Panc1 (cell line): ENCODE measurements at regions not wholly inside any gene's neighbourhood (a gene's known extent, or its start where the extent isn't known, plus 50 kb on each side); places are given as distances from the start of the nearest gene placed in this dataset.
"Not testable (repeated sequence)": the region's sequence is repeated elsewhere in the genome, so short reads cannot be mapped to it uniquely, and the experiment has no call there.

Experiments used
- ATAC-seq: fragments of 200-7000 bp; cut with Tn5 transposase; 2 replicates; pipeline ENCODE4 v1.9.1; 2020; ENCODE audit warnings: mild to moderate bottlenecking, moderate library complexity
- BruUV-seq: library from RNA; stranded (reverse); fragments of 400-500 nt; replicated peaks from 2 replicates; lab custom pipeline; 2021; lab: Mats Ljungman, UMichigan
- CTCF ChIA-PET: fragments of 300-600 bp; sonication (Branson Sonifier 250); formaldehyde crosslinking; loops from one replicate; lab custom pipeline; 2022; ENCODE audit warnings: antibody characterized with exemption; lab: Charles Lee
- POLR2A ChIA-PET: fragments of 300-600 bp; sonication (Branson Sonifier 250); formaldehyde crosslinking; loops from one replicate; lab custom pipeline; 2022; ENCODE audit warnings: antibody characterized with exemption; lab: Charles Lee
- DNase-seq: peaks from one replicate; pipeline ENCODE4 v3.0.0-alpha.2; 2010; ENCODE audit warnings: low read depth, low spot score
- H3K27ac ChIP-seq: 2 replicates; pipeline ENCODE4 v1.5.1; 2011; ENCODE audit warnings: mild to moderate bottlenecking, low read length, inconsistent platforms
- H3K27me3 ChIP-seq: fragments of 200-500 bp; sonication (Bioruptor generic); 2 replicates; pipeline ENCODE4 v1.6.0; 2014; ENCODE audit warnings: low read length, inconsistent platforms; ENCODE audit not compliant: control insufficient read depth, insufficient read depth
- H3K36me3 ChIP-seq: fragments of 200-500 bp; sonication (Bioruptor generic); 2 replicates; pipeline ENCODE4 v1.5.1; 2014; ENCODE audit warnings: inconsistent platforms, mild to moderate bottlenecking, low read length, moderate library complexity; ENCODE audit not compliant: control insufficient read depth, insufficient read depth
- H3K4me1 ChIP-seq: 2 replicates; pipeline ENCODE4 v1.5.1; 2011; ENCODE audit warnings: inconsistent platforms, mild to moderate bottlenecking, low read length, moderate library complexity; ENCODE audit not compliant: control insufficient read depth, insufficient read depth
- H3K4me3 ChIP-seq, 2 experiments: 2 replicates each; pipeline ENCODE4 v1.5.1; 2011 to 2012; ENCODE audit warnings: low read depth in 2 of 2, low read length in 2 of 2, mild to moderate bottlenecking in 2 of 2, inconsistent platforms in 1 of 2, moderate library complexity in 1 of 2
- H3K9me3 ChIP-seq: fragments of 200-500 bp; sonication (Bioruptor generic); 2 replicates; pipeline ENCODE4 v1.5.1; 2014; ENCODE audit warnings: low read depth, mild to moderate bottlenecking, inconsistent platforms, low read length, moderate library complexity; ENCODE audit not compliant: control insufficient read depth, insufficient read depth
- CTCF ChIP-seq: fragments of 450-650 bp; IDR thresholded peaks from 2 replicates; pipeline ENCODE4 v1.5.1; 2017; ENCODE audit warnings: mild to moderate bottlenecking
- POLR2AphosphoS5 ChIP-seq: IDR thresholded peaks from 2 replicates; pipeline ENCODE4 v1.6.1; 2012; ENCODE audit warnings: mild to moderate bottlenecking, low read depth, low read length, moderate library complexity
- REST ChIP-seq, 2 experiments: IDR thresholded peaks; 2 replicates each; pipeline ENCODE4 v1.6.1; 2011 to 2012; ENCODE audit warnings: low read depth in 2 of 2, control low read depth in 1 of 2, low read length in 1 of 2, mild to moderate bottlenecking in 1 of 2, moderate library complexity in 1 of 2; ENCODE audit not compliant: insufficient read depth in 1 of 2
- SIN3A ChIP-seq: IDR thresholded peaks from 2 replicates; pipeline ENCODE4 v1.6.1; 2012; ENCODE audit warnings: low read depth, mild to moderate bottlenecking, low read length, moderate library complexity, borderline replicate concordance; ENCODE audit not compliant: insufficient read depth
- TCF7L2 ChIP-seq: IDR thresholded peaks from 2 replicates; pipeline ENCODE4 v1.6.1; 2011; ENCODE audit warnings: mild to moderate bottlenecking, low read depth, low read length, inconsistent platforms
- in situ Hi-C: cut with HindIII; loops from 2 replicates; pipeline ENCODE4 v1.10.0; 2016; ENCODE audit warnings: low sequenced_read_pairs, low pct_unique_long_range_greater_than_20kb
- intact Hi-C: fragments of 100-400 bp; cut with micrococcal nuclease; formaldehyde crosslinking; loops from one replicate; pipeline ENCODE4 v1.10.0; 2022; ENCODE audit not compliant: unreplicated experiment

GRCh38 chr3:145517416-145517815 lies 643.6 kb downstream of the PLOD2 start:
- CTCF ChIA-PET, H3K4me3 ChIP-seq, intact Hi-C loops, H3K9me3 ChIP-seq, in situ Hi-C loops, DNase-seq, BruUV-seq, H3K27me3 ChIP-seq, H3K36me3 ChIP-seq, H3K4me1 ChIP-seq, POLR2A ChIA-PET, ATAC-seq, H3K27ac ChIP-seq: not testable (repeated sequence)

- H3K9me3 ChIP-seq, result no peaks in the 10 kb centered on the region
- TF ChIP-seq REST (IDR thresholded peaks at IDR 0.05; ENCODE audit: insufficient read depth in 1 of 2, low read depth in 2 of 2, low read length in 1 of 2), result no peak
- TF ChIP-seq SIN3A, result no peak
- TF ChIP-seq TCF7L2, result no peak
- TF ChIP-seq CTCF, result no peak
- TF ChIP-seq POLR2AphosphoS5, result no peak
- no TSS peak for BruUV-seq
- ChIA-PET POLR2A (no interaction called here), CTCF (no interaction called here)
- H3K27ac ChIP-seq, result no peak overlapping the region
- no peaks in the 10 kb centered on the region for H3K36me3 ChIP-seq
- no peaks in the 10 kb centered on the region for H3K27me3 ChIP-seq
- ATAC-seq, result no peak
- intact Hi-C loops (no loop called here), in situ Hi-C loops (no loop called here)
- DNase-seq, result no peak
- H3K4me3 ChIP-seq, result no peak overlapping the region
- H3K4me1 ChIP-seq, result no peaks in the 10 kb centered on the region
Observed at GRCh38 chr3:145518639-145519038, 642.3 kb downstream of the PLOD2 start.

GRCh38 chr3:145519398-145520047 lies 641.5 kb downstream of the PLOD2 start:
- DNase-seq, result no peak
- H3K4me1 ChIP-seq, result no peaks in the 10 kb centered on the region
- BruUV-seq, result no TSS peak
- H3K9me3 ChIP-seq, result no peaks in the 10 kb centered on the region
- POLR2A ChIA-PET, result no interaction called here
- no peaks in the 10 kb centered on the region for H3K27me3 ChIP-seq
- in situ Hi-C loops (no loop called here), intact Hi-C loops (no loop called here)
- TF ChIP-seq SIN3A (no peak), TCF7L2 (no peak), CTCF (no peak), POLR2AphosphoS5 (no peak), REST (IDR thresholded peaks at IDR 0.05; ENCODE audit: insufficient read depth in 1 of 2, low read depth in 2 of 2, low read length in 1 of 2) (no peak)
- H3K36me3 ChIP-seq, result no peaks in the 10 kb centered on the region
- no peak overlapping the region for H3K27ac ChIP-seq
- H3K4me3 ChIP-seq, result no peak overlapping the region
- CTCF ChIA-PET, result no interaction called here
- ATAC-seq, result no peak
